ENCODE measurements at regions not wholly inside any gene's neighbourhood (a gene's known extent, or its start where the extent isn't known, plus 50 kb on each side); places are given as distances from the start of the nearest gene placed in this dataset.

DNA sequence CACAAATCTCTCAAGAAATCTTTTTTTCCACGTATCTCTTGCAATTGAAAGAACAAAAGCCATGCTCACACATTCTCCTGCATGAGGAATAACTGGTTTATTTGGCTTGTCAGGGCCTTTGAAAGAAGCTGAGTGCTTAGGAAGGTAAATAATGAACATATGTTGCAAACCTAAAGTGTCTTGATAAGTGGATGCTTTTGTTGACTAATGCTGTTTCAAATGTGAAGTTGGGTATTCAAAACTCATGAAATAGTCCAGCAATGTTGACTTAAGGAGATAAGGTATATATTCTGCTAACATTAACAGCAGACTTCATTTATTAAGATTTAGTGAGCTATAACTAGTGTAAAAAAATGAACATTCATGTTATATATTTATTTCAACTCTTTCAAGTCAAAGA lies 1792.7 kb upstream of the MIR17HG start:
- Histone ChIP-seq H3K4me1 (no peaks in the 10 kb centered on the region), H3K27ac (no peak overlapping the region), H3K4me3 (no peak overlapping the region), H3K27me3 (no peaks in the 10 kb centered on the region), H3K9me3 (replicated peaks) (0 out of 2 replicates have a peak, but pooled peaks cover 2% of the 10 kb centered on the region), H3K36me3 (no peaks in the 10 kb centered on the region)
- DNase-seq = no peak

GRCh38 chr13:89565476-89566100 lies 1781.9 kb upstream of the MIR17HG start:
- Histone ChIP-seq H3K4me3 (no peak overlapping the region), H3K27ac (no peak overlapping the region), H3K4me1 (no peaks in the 10 kb centered on the region), H3K27me3 (no peaks in the 10 kb centered on the region), H3K36me3 (no peaks in the 10 kb centered on the region), H3K9me3 (replicated peaks) (no peaks in the 10 kb centered on the region)
- DNase-seq = no peak

GRCh38 chr13:89567025-89567424 lies 1780.5 kb upstream of the MIR17HG start:
- H3K27ac ChIP-seq = no peak overlapping the region
- H3K4me3 ChIP-seq = no peak overlapping the region
- no peaks in the 10 kb centered on the region for H3K36me3 ChIP-seq
- no peaks in the 10 kb centered on the region for H3K4me1 ChIP-seq
- no peak for DNase-seq
- H3K27me3 ChIP-seq = no peaks in the 10 kb centered on the region
- no peaks in the 10 kb centered on the region for H3K9me3 ChIP-seq (replicated peaks)

- Histone ChIP-seq H3K27ac (no peak overlapping the region), H3K9me3 (replicated peaks) (no peaks in the 10 kb centered on the region), H3K4me3 (no peak overlapping the region), H3K36me3 (no peaks in the 10 kb centered on the region), H3K4me1 (no peaks in the 10 kb centered on the region), H3K27me3 (no peaks in the 10 kb centered on the region)
- no peak for DNase-seq
Measured at GRCh38 chr13:89568276-89568675, 1779.2 kb upstream of the MIR17HG start.

DNA sequence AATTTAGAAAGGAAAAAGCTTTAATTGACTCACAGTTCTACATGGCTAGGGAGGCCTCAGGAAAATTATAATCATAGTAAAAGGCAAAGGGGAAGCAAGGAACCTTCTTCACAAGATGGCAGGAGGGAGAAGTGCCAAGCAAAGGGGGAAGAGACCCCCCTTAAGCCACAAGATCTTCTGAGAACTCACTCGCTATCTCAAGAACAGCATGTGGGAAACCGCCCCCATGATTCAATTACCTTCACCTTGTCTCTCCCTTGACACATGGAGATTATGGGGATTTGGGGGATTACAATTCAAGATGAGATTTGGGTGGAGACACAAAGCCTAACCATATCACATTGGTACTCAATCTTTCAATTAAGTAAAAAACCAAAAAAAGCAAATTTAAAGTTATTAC lies 1778.7 kb upstream of the MIR17HG start:
- DNase-seq = no peak
- Histone ChIP-seq H3K4me1 (no peaks in the 10 kb centered on the region), H3K36me3 (no peaks in the 10 kb centered on the region), H3K27me3 (no peaks in the 10 kb centered on the region), H3K4me3 (no peak overlapping the region), H3K9me3 (replicated peaks) (no peaks in the 10 kb centered on the region), H3K27ac (no peak overlapping the region)

GRCh38 chr13:89571676-89572075 lies 1775.8 kb upstream of the MIR17HG start:
- Histone ChIP-seq H3K9me3 (replicated peaks) (no peaks in the 10 kb centered on the region), H3K4me1 (no peaks in the 10 kb centered on the region), H3K4me3 (no peak overlapping the region), H3K27me3 (no peaks in the 10 kb centered on the region), H3K27ac (no peak overlapping the region), H3K36me3 (no peaks in the 10 kb centered on the region)
- no peak for DNase-seq

- Histone ChIP-seq H3K27me3 (no peaks in the 10 kb centered on the region), H3K4me1 (no peaks in the 10 kb centered on the region), H3K9me3 (replicated peaks) (no peaks in the 10 kb centered on the region), H3K36me3 (no peaks in the 10 kb centered on the region), H3K4me3 (no peak overlapping the region), H3K27ac (no peak overlapping the region)
- DNase-seq = no peak
Measured at GRCh38 chr13:89574077-89574476, 1773.4 kb upstream of the MIR17HG start.

DNA sequence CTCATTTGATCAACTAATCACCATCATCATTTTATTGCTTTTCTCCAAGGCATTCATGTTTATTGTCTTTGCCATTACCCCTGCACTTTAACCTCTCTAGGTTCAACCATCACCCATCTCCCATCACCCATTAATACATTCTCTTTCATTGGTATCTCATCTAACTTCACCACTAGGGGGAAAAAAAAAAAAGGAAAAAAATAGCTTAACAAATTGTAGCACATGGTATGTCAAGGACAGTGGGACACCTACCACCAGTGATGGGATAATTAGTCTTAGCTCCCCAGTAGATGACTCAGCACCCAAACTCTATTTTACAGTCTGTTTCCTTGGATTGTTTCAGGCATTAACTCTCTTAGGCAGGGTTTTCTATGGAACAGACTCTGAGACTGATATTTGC lies 1770.2 kb upstream of the MIR17HG start:
- no peaks in the 10 kb centered on the region for H3K36me3 ChIP-seq
- H3K27ac ChIP-seq = no peak overlapping the region

GRCh38 chr13:89584058-89584620 lies 1763.3 kb upstream of the MIR17HG start:
- DNase-seq = peak in 1 of 2 experiments; percentile 18
- Histone ChIP-seq H3K9me3 (replicated peaks) (no peaks in the 10 kb centered on the region), H3K4me1 (no peaks in the 10 kb centered on the region), H3K27ac (no peak overlapping the region), H3K4me3 (no peak overlapping the region), H3K36me3 (no peaks in the 10 kb centered on the region), H3K27me3 (no peaks in the 10 kb centered on the region)

More for the DNA sequence above, 1770.2 kb upstream of the MIR17HG start:
- Histone ChIP-seq H3K27me3 (no peaks in the 10 kb centered on the region), H3K4me1 (no peaks in the 10 kb centered on the region), H3K9me3 (replicated peaks) (no peaks in the 10 kb centered on the region), H3K4me3 (no peak overlapping the region)
- no peak for DNase-seq

GRCh38 chr13:89602655-89603054 lies 1744.8 kb upstream of the MIR17HG start:
- H3K9me3 ChIP-seq (replicated peaks) = no peaks in the 10 kb centered on the region
- no peaks in the 10 kb centered on the region for H3K4me1 ChIP-seq
- H3K27ac ChIP-seq = no peak overlapping the region
- no peak for DNase-seq
- H3K27me3 ChIP-seq = no peaks in the 10 kb centered on the region
- no peak overlapping the region for H3K4me3 ChIP-seq
- no peaks in the 10 kb centered on the region for H3K36me3 ChIP-seq

- no peak for DNase-seq
- no peaks in the 10 kb centered on the region for H3K9me3 ChIP-seq (replicated peaks)
Measured at GRCh38 chr13:89603187-89603586, 1744.3 kb upstream of the MIR17HG start.

GRCh38 chr13:89609318-89609717 lies 1738.2 kb upstream of the MIR17HG start:
- Histone ChIP-seq H3K9me3 (replicated peaks) (no peaks in the 10 kb centered on the region), H3K27me3 (no peaks in the 10 kb centered on the region), H3K36me3 (no peaks in the 10 kb centered on the region), H3K4me1 (no peaks in the 10 kb centered on the region; the same call in 1 of the 2 replicates), H3K27ac (no peak overlapping the region), H3K4me3 (no peak overlapping the region)
- no peak for DNase-seq

More at GRCh38 chr13:89603187-89603586, 1744.3 kb upstream of the MIR17HG start:
- no peaks in the 10 kb centered on the region for H3K4me1 ChIP-seq
- no peak overlapping the region for H3K4me3 ChIP-seq
- H3K27ac ChIP-seq = no peak overlapping the region
- no peaks in the 10 kb centered on the region for H3K36me3 ChIP-seq
- H3K27me3 ChIP-seq = no peaks in the 10 kb centered on the region

GRCh38 chr13:89610331-89610730 lies 1737.2 kb upstream of the MIR17HG start:
- no peaks in the 10 kb centered on the region for H3K36me3 ChIP-seq
- peak; percentile 3 to 57 for DNase-seq

GRCh38 chr13:89610881-89611280 lies 1736.6 kb upstream of the MIR17HG start:
- Histone ChIP-seq H3K36me3 (no peaks in the 10 kb centered on the region), H3K9me3 (replicated peaks) (no peaks in the 10 kb centered on the region), H3K27ac (no peak overlapping the region), H3K4me1 (no peaks in the 10 kb centered on the region; the same call in 1 of the 2 replicates), H3K4me3 (no peak overlapping the region), H3K27me3 (no peaks in the 10 kb centered on the region)
- no peak for DNase-seq

More at GRCh38 chr13:89610331-89610730, 1737.2 kb upstream of the MIR17HG start:
- no peak overlapping the region; the same call in 1 of the 2 replicates for H3K27ac ChIP-seq
- H3K9me3 ChIP-seq (replicated peaks) = no peaks in the 10 kb centered on the region
- no peaks in the 10 kb centered on the region for H3K27me3 ChIP-seq
- no peak overlapping the region for H3K4me3 ChIP-seq
- H3K4me1 ChIP-seq = no peaks in the 10 kb centered on the region; the same call in 1 of the 2 replicates

DNA sequence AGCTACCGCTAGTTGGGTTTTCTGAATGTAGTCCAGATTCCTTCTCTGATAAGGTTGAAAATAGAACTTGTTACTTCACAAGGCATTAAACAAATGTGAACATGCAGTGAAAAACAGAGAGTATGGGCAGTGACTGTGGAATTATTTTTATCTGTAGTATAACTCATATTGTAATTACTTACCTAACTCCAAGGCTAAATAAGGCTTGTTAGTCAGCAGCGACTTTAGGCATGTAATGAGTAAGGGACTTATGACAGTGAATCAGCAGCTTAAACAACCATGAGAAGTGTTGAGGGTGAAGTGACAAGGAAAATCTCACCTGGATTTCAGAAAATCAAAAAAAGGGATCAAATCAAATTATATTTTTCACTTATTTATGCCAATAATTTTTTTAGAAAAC lies 1719.5 kb upstream of the MIR17HG start:
- Histone ChIP-seq H3K36me3 (no peaks in the 10 kb centered on the region), H3K27ac (no peak overlapping the region), H3K27me3 (no peaks in the 10 kb centered on the region), H3K4me1 (no peaks in the 10 kb centered on the region), H3K4me3 (no peak overlapping the region), H3K9me3 (replicated peaks) (no peaks in the 10 kb centered on the region)
- no peak for DNase-seq

- Histone ChIP-seq H3K27ac (no peak overlapping the region), H3K4me1 (no peaks in the 10 kb centered on the region), H3K36me3 (no peaks in the 10 kb centered on the region), H3K27me3 (no peaks in the 10 kb centered on the region), H3K4me3 (no peak overlapping the region), H3K9me3 (replicated peaks) (no peaks in the 10 kb centered on the region)
- no peak for DNase-seq
Measured at GRCh38 chr13:89628567-89628966, 1718.9 kb upstream of the MIR17HG start.
